Cerebellar cortex (tissue), 1 donor: ENCODE measurements at regions not wholly inside any gene's neighbourhood (a gene's known extent, or its start where the extent isn't known, plus 50 kb on each side); places are given as distances from the start of the nearest gene placed in this dataset.
"Not testable (repeated sequence)": the region's sequence is repeated elsewhere in the genome, so short reads cannot be mapped to it uniquely, and the experiment has no call there.

Experiments used
- DNase-seq: peaks from one replicate; pipeline ENCODE4 v3.0.0-alpha.2; 2015; ENCODE audit warnings: low spot score

- DNase-seq: peak; percentile 9
Measured at GRCh38 chr3:157920822-157921700, 185.2 kb downstream of the SHOX2 start.

DNA sequence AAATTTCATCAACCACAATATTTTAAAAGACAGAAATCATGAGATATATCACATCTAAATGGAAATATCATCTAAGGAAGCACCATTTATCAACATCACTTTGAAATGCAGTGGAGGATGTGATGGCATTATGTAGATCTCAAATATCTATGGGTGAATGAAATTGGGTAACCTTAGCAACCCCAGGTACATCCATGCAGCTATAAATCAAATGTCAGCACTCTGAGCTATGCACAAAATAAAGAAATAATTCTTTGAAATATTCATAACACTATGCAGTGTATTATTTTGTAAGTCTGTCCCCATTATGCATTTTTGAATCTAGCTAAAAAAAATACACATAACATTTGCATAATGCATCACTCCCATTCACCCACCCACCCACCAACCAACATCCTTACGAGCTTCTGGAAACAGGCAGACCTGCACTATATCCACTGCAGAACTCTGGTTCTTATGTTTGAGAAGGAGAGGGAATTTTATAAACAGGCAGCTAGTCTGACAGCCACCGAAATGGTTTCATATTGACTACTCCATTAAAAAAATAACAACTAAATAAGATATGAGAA is 186.8 kb downstream of the SHOX2 start:
- no peak for DNase-seq

DNA sequence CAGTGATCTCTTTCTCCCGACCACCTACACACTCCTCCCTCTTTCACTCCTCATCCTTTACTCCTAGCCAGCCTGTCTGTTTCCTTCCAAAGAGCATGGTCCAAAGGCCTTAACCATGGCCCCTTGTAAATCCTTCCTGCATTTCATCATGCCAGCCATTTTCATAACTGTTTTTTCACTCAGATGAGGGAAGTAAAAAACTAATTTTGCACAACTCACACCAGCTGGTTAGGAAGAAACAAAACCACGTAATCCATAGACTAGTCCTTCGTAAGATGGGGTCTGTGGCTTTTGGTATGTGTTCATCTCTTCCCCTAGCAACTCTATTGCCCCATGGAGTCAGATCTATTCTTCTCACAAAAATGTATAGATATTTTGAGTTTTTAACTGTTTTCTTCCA is 187.8 kb downstream of the SHOX2 start:
- DNase-seq: no peak

GRCh38 chr3:157916672-157917071 is 189.5 kb downstream of the SHOX2 start:
- DNase-seq: no peak

DNA sequence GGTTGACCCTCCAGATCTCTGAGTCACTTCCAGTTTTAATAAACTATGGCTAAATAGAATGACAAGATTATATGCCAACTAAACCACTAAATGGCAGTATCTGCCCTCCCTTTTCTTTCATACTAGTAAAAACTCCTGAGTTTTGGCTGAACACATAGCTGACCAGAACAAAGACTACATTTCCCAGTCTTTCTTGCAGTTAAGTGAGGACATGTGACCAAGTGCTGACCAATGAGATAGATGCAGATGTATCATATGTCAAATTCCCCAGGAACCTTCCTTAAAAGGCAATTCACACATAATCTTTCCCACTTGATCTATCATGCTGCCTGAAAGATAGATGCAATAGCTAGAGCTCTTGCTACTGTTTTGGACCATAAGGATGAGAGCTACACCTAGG is 191.3 kb downstream of the SHOX2 start:
- DNase-seq: no peak

- DNase-seq: no peak
Measured at GRCh38 chr3:157913741-157914150, 192.5 kb downstream of the SHOX2 start.

- no peak for DNase-seq
Measured at GRCh38 chr3:157912514-157913451, 193.4 kb downstream of the SHOX2 start.

DNA sequence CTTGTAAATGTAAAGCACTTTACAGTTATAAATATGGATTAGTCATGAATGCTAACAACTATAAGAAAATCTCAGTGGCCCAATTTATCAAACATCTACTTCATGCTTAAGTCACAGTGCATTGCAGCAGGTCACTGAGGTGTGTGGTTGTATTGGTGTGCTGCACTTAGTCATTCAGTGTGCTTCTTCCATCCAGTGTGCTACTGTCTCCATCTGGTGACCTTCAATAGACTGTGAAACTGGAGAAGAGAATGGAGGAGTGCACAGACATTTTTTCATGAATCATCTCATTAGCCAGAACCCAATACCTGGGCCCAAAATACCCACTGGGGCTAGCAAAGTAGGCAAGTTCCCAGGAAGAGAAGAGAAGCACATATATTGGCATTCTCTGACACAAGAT is 199.6 kb downstream of the SHOX2 start:
- no peak for DNase-seq

- no peak for DNase-seq
Measured at GRCh38 chr3:157905885-157906284, 200.3 kb downstream of the SHOX2 start.

DNA sequence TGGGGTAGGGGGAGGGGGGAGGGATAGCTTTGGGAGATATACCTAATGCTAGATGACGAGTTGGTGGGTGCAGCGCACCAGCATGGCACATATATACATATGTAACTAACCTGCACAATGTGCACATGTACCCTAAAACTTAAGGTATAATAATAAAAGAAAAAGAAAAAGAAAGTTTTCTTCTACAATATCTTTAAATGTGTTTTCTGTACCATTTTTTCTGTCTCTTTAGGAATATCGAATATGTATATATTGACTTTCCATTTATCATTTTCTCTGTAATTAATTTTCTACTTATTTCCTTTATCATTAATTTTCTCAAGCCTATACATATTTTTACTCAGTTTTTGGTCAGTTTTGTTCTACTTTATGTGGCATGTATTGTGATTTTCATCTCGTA is 203.5 kb downstream of the SHOX2 start:
- DNase-seq: not testable (repeated sequence)

DNA sequence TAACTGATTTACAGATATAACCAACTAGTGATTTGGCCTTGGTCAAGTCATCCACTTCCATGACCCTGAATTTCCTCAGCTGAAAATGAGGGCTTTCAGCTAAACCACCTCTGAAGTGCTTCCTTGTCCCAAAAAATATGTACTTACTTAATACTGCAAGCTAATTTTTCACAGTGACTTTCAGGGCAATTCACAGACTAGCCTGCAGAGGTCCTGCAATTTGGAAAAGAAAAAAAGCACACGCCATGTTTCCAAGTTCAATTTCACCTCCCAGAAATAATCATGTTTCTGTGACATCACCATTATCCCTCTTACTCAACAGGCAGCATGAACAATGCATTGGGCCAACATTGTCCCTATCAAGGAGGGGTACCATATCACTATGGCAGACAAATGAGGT is 218.2 kb downstream of the SHOX2 start:
- no peak for DNase-seq

- no peak for DNase-seq
Measured at GRCh38 chr3:157876556-157876955, 229.7 kb downstream of the SHOX2 start.

DNA sequence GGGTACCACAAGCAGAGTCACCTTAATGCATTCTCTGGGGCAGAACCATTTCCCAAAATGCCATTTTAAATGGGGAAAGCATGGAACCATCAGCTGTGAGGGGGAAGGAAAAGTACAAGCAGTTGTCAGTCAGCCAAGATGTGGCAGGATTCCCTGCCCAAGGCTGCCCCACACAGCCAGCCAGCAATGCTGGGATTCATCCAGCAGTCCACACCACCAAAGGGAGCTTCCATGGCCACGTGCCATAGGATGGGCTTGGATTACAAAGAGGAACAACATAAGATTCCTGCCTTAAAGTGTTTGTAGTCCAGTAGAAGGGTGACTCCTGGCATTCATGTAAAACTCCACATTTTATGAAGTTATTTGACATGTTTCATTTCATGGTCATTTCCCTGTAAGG is 233.3 kb downstream of the SHOX2 start:
- no peak for DNase-seq

DNA sequence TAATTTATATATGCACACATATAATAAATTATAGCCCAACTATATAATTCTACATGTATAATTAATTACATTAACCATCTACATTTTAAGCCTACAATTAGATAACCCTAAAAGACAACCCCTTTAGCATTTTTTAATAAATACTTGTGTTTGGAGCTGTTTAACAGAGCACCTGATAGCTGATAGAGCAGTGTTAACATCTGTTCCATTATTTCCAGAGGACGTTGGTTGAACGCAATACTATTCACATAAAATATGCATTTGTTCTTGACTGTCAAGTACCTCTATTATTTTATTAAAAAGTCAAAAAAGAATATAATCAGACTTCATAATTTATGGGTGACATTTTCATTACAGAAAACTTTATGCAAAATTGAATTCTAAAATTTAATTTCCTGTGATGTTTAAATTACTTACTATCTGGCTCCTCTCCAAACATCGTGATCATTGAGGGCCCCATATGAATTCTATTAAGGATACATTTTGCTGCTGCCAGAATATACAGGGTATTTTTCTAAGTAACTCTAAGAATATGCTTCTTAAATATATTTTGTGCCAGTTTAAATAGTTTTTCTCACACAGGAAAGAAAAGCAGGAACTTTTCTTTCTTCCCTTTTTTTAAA is 234.3 kb downstream of the SHOX2 start:
- DNase-seq: no peak

GRCh38 chr3:157871248-157871647 is 235.0 kb downstream of the SHOX2 start:
- no peak for DNase-seq

DNA sequence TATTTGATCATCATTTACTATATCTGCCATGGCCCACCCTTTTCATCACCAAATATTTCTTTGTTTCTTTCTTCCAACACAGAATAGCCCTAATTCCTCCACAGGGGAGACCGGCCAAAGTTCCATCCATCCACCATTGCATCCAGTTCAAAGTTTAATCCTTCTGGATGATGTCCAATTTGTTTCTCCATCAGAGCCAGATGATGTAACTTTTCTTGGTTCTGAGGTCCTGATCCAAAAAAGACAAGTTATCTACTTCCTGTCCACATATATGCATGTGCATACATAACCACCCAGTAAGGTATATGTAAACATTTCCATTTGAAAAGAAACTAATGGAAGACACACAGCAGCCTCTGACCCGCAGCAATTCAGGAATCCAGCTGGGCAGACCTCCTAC is 237.3 kb downstream of the SHOX2 start:
- DNase-seq: no peak

GRCh38 chr3:157868196-157868595 is 238.0 kb downstream of the SHOX2 start:
- no peak for DNase-seq

DNA sequence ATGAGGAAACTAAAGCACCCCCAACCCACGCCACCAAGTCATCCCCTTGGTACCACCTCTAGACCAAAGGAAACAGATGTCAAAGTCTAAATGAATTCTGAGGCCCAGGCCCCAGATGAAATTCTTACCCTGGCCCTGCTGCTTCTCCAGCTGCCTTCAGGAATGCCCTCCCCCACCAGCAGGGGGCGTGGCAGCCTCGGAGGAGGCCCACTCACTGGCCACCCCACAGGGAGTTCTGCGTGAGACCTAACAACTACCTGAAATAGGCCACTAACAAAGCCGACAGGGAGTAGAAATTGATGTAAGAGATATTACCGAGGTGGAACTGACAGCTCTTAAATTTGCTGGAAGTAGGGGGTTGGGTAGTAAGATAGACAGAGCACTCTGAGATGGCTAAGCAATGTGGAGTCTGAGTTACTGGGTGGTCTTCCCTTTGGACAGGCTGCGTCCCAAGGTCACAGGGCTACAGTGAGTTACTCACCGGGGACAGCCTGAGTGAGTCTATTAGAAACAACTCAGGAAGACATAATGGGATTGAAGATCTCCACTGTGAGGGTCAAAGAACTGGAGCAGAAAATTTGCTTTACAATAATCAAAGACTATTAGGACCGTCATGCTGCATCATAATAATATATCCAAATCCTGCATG is 240.7 kb downstream of the SHOX2 start:
- DNase-seq: peak; percentile 20

GRCh38 chr3:157861076-157861765 is 245.0 kb downstream of the SHOX2 start:
- DNase-seq: no peak

DNA sequence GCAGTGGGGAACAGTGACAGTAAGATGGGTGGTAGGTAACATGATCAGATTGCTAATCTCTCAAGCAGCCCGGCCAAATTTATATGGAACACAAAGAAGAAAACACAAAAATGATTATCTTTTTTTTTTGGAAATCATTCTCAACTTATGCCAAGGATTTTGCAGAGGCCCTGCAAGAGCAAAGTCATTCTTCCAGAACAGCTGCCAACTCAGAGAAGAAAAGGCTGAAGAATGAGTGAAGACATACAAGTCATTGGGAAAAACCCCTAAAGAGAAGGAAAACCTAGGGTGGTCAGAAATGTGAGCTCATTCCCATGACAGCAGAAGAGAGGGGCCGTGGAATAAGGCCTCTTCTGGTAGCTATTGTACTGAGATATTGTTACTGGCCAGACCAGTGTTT is 246.7 kb downstream of the SHOX2 start:
- DNase-seq: no peak

DNA sequence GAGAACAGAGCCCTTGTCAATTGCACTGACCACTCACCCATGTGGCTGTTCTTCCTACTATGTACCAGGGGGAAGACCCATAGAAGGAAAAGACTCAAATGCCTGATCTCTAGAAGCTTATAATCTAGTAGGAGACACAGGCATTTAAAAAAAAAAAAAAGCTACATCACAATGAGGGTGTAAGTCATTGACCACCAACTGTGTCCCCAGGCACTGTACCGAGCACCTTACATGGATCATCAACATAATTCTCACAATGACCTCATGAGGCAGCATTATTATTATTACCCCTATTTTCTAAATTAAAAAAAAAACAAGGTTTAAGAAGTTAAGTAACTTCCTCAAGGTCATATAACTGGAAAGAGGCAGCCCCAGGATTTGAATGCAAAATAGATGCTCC is 247.4 kb downstream of the SHOX2 start:
- no peak for DNase-seq
